Osteoblast (primary cell): ENCODE measurements at regions not wholly inside any gene's neighbourhood (a gene's known extent, or its start where the extent isn't known, plus 50 kb on each side); places are given as distances from the start of the nearest gene placed in this dataset.

ENCODE experiments used
- DNase-seq: peaks from one replicate; pipeline ENCODE4 v3.0.0; 2011; ENCODE audit warnings: low spot score, mixed read lengths; ENCODE audit not compliant: insufficient read length; ENCODE audit errors: missing footprints
- H2AFZ ChIP-seq: 2 replicates; pipeline ENCODE4 v1.6.0; 2011; ENCODE audit warnings: mild to moderate bottlenecking, low read length
- H3K27ac ChIP-seq: 2 replicates; pipeline ENCODE4 v1.5.1; 2011; ENCODE audit warnings: mild to moderate bottlenecking, low read depth, low read length, moderate library complexity
- H3K27me3 ChIP-seq: 2 replicates; pipeline ENCODE4 v1.6.0; 2012; ENCODE audit warnings: mild to moderate bottlenecking, control low read depth, inconsistent platforms, low read length, moderate library complexity; ENCODE audit not compliant: insufficient read depth
- H3K36me3 ChIP-seq: 2 replicates; pipeline ENCODE4 v1.5.1; 2011; ENCODE audit warnings: mild to moderate bottlenecking, low read length, control low read depth, moderate library complexity; ENCODE audit not compliant: insufficient read depth
- H3K4me1 ChIP-seq: 2 replicates; pipeline ENCODE4 v1.5.1; 2011; ENCODE audit warnings: mild to moderate bottlenecking, low read length, control low read depth, moderate library complexity; ENCODE audit not compliant: insufficient read depth
- H3K4me2 ChIP-seq: 2 replicates; pipeline ENCODE4 v1.6.0; 2011; ENCODE audit warnings: mild to moderate bottlenecking, low read length; ENCODE audit not compliant: insufficient read depth
- H3K4me3 ChIP-seq: fragments of 200-600 bp; sonication (generic); 3 replicates; pipeline ENCODE4 v1.5.1; 2012; ENCODE audit warnings: mild to moderate bottlenecking, low read length, inconsistent platforms; ENCODE audit not compliant: insufficient read depth
- H3K79me2 ChIP-seq: 2 replicates; pipeline ENCODE4 v1.6.0; 2012; ENCODE audit warnings: mild to moderate bottlenecking, low read length, control low read depth, inconsistent platforms; ENCODE audit not compliant: insufficient read depth
- H3K9me3 ChIP-seq: 2 replicates; pipeline ENCODE4 v1.5.1; 2011; ENCODE audit warnings: low read depth, low read length, control low read depth
- H4K20me1 ChIP-seq: 2 replicates; pipeline ENCODE4 v1.6.0; 2012; ENCODE audit warnings: mild to moderate bottlenecking, low read length, control low read depth; ENCODE audit not compliant: insufficient read depth
- TF ChIP-seq, protein P1 (sequence below): IDR thresholded peaks from 2 replicates; pipeline ENCODE4 v1.5.1; 2011; ENCODE audit warnings: mild to moderate bottlenecking, low read depth, low read length, moderate library complexity; ENCODE audit errors: extremely low read depth

DNA sequence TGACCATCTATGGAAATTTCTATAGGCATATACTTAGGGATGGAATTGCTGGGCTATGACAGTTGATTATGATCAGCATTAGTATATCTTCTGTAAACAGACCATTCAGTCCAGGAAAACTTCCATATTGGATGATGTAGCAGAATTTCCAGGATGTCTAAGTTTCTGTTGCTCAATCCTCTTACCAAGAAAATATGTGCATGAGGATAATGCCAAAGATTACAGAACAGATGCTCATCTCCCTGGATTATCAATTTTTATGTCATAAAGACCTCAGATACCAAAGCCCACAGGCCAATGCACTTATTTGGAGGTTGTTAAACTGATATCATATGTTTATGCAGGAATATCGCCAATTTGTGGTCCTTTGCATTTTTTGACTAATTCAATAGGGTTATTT, 354.4 kb upstream of the FLRT2 start:
- no peaks in the 10 kb centered on the region for H3K9me3 ChIP-seq
- H4K20me1 ChIP-seq = no peaks in the 10 kb centered on the region
- no peaks in the 10 kb centered on the region for H3K79me2 ChIP-seq
- no peak overlapping the region for H3K27ac ChIP-seq
- H3K27me3 ChIP-seq = no peaks in the 10 kb centered on the region
- no peak overlapping the region for H3K4me3 ChIP-seq
- no peak overlapping the region for H3K4me2 ChIP-seq
- H3K36me3 ChIP-seq = no peaks in the 10 kb centered on the region
- TF ChIP-seq, protein P1, sequence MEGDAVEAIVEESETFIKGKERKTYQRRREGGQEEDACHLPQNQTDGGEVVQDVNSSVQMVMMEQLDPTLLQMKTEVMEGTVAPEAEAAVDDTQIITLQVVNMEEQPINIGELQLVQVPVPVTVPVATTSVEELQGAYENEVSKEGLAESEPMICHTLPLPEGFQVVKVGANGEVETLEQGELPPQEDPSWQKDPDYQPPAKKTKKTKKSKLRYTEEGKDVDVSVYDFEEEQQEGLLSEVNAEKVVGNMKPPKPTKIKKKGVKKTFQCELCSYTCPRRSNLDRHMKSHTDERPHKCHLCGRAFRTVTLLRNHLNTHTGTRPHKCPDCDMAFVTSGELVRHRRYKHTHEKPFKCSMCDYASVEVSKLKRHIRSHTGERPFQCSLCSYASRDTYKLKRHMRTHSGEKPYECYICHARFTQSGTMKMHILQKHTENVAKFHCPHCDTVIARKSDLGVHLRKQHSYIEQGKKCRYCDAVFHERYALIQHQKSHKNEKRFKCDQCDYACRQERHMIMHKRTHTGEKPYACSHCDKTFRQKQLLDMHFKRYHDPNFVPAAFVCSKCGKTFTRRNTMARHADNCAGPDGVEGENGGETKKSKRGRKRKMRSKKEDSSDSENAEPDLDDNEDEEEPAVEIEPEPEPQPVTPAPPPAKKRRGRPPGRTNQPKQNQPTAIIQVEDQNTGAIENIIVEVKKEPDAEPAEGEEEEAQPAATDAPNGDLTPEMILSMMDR = no peak
- DNase-seq = no peak
- no peak overlapping the region for H2AFZ ChIP-seq
- H3K4me1 ChIP-seq = peaks cover 6% of the 10 kb centered on the region

DNA sequence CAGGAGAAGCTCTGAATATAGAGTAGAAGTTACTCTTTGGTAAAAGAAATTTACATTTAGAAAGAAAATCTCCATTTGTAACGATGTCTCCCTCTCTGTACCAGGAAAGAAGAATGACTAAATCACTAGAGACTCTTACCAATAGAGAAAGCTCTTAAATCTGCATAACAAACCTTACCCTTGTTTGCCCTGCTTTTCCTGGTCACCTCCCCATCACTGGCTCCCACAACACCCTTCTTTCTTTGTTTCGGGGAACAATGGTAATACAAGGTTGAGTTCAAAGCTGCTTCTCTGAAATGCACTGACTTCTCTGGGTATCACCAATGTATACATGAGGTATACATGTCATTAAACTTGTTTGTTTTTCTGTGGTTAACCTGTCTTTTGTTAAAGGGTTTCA, 351.1 kb upstream of the FLRT2 start:
- no peak for DNase-seq
- Histone ChIP-seq H3K27ac (no peak overlapping the region), H3K4me3 (no peak overlapping the region), H3K4me1 (peaks cover 6% of the 10 kb centered on the region), H3K79me2 (no peaks in the 10 kb centered on the region), H3K36me3 (no peaks in the 10 kb centered on the region), H3K9me3 (no peaks in the 10 kb centered on the region), H2AFZ (no peak overlapping the region), H3K4me2 (no peak overlapping the region), H3K27me3 (no peaks in the 10 kb centered on the region), H4K20me1 (no peaks in the 10 kb centered on the region)
- TF ChIP-seq, protein P1 = no peak

DNA sequence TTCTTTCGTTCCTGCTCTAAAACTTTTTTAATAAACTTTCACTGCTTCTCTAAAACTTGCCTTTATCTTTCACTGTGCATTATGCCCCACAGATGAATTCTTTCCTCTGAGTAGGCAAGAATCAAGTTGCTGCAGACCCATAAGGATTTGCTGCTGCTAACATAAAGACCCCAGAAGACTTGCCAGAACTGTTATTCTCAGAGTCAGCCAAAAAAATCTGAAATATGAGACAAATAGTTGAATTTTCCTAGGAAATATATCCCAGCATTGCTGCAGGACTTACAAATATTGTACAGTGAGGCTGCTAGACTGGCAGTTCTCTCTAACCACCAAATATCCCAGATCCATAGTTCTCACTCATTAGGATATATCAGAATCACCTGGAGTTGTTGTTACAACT, 349.1 kb upstream of the FLRT2 start:
- H3K9me3 ChIP-seq = no peaks in the 10 kb centered on the region
- TF ChIP-seq, protein P1 = no peak
- H3K4me3 ChIP-seq = no peak overlapping the region
- no peaks in the 10 kb centered on the region for H3K79me2 ChIP-seq
- H3K4me2 ChIP-seq = no peak overlapping the region
- H3K36me3 ChIP-seq = no peaks in the 10 kb centered on the region
- no peaks in the 10 kb centered on the region for H3K27me3 ChIP-seq
- no peak overlapping the region for H2AFZ ChIP-seq
- no peaks in the 10 kb centered on the region for H4K20me1 ChIP-seq
- H3K4me1 ChIP-seq = no peaks in the 10 kb centered on the region
- H3K27ac ChIP-seq = no peak overlapping the region
- no peak for DNase-seq

DNA sequence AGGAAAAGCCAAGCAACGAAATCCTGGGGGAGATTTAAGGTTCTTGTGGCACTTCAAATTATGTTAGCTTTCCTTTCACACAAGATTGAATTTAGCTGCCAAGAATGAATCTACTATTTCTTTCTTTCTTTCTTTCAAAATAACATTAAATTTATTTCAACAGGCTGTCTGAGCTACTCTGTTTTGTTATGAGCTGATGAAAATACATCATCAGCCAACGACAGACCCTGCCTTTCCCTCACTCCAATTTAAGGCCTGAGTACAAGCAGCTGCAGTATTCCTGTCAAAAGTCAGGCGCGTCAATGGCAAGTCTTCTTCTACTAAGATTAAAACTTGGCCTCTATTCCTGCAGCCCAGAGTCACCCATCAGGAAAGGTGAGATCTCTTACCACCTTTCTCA, 347.7 kb upstream of the FLRT2 start:
- Histone ChIP-seq H3K36me3 (no peaks in the 10 kb centered on the region), H3K27ac (no peak overlapping the region), H3K4me2 (no peak overlapping the region), H3K9me3 (no peaks in the 10 kb centered on the region), H3K4me1 (no peaks in the 10 kb centered on the region), H3K27me3 (no peaks in the 10 kb centered on the region), H2AFZ (no peak overlapping the region), H3K4me3 (no peak overlapping the region), H4K20me1 (no peaks in the 10 kb centered on the region), H3K79me2 (no peaks in the 10 kb centered on the region)
- no peak for DNase-seq
- TF ChIP-seq, protein P1 = no peak
